H9 (cell line): ENCODE measurements at regions not wholly inside any gene's neighbourhood (a gene's known extent, or its start where the extent isn't known, plus 50 kb on each side); places are given as distances from the start of the nearest gene placed in this dataset.

Source experiments
- DNase-seq: peaks from one replicate; pipeline ENCODE4 v3.0.0-alpha.2; 2017
- H2AFZ ChIP-seq: one replicate; pipeline ENCODE4 v1.6.1; 2013; ENCODE audit warnings: mild to moderate bottlenecking, low read length, control low read depth, moderate library complexity
- H2AK5ac ChIP-seq: 2 replicates; pipeline ENCODE4 v1.6.1; 2013; ENCODE audit warnings: low read length, control low read depth, mixed read lengths; ENCODE audit not compliant: insufficient read length
- H2BK120ac ChIP-seq: one replicate; pipeline ENCODE4 v1.6.1; 2013; ENCODE audit warnings: low read depth, mild to moderate bottlenecking, low read length, control low read depth, inconsistent platforms; ENCODE audit not compliant: poor library complexity, severe bottlenecking
- H2BK12ac ChIP-seq: 2 replicates; pipeline ENCODE4 v1.6.1; 2013; ENCODE audit warnings: low read length, control low read depth, mixed read lengths, low read depth; ENCODE audit not compliant: insufficient read length
- H2BK15ac ChIP-seq: 2 replicates; pipeline ENCODE4 v1.6.1; 2013; ENCODE audit warnings: low read depth, low read length, control low read depth
- H2BK20ac ChIP-seq: one replicate; pipeline ENCODE4 v1.6.1; 2013; ENCODE audit warnings: low read depth, mild to moderate bottlenecking, low read length, control low read depth, inconsistent platforms; ENCODE audit not compliant: poor library complexity, severe bottlenecking
- H2BK5ac ChIP-seq: 2 replicates; pipeline ENCODE4 v1.6.1; 2013; ENCODE audit warnings: low read length, control low read depth, mixed read lengths; ENCODE audit not compliant: insufficient read length
- H3K14ac ChIP-seq: 2 replicates; pipeline ENCODE4 v1.6.1; 2013; ENCODE audit warnings: low read length, control low read depth; ENCODE audit not compliant: insufficient read depth
- H3K18ac ChIP-seq: 2 replicates; pipeline ENCODE4 v1.6.1; 2013; ENCODE audit warnings: low read depth, mild to moderate bottlenecking, mixed read lengths, low read length, control low read depth; ENCODE audit not compliant: insufficient read length
- H3K23ac ChIP-seq: 2 replicates; pipeline ENCODE4 v1.6.1; 2013; ENCODE audit warnings: low read length, control low read depth, mixed read lengths, low read depth; ENCODE audit not compliant: insufficient read length
- H3K23me2 ChIP-seq: 2 replicates; pipeline ENCODE4 v1.6.1; 2013; ENCODE audit warnings: low read depth, mild to moderate bottlenecking, mixed read lengths, low read length, control low read depth; ENCODE audit not compliant: insufficient read length, poor library complexity, severe bottlenecking
- H3K27ac ChIP-seq: 2 replicates; pipeline ENCODE4 v1.5.1; 2013; ENCODE audit warnings: low read length, control low read depth, mixed read lengths, low read depth; ENCODE audit not compliant: insufficient read length
- H3K27me3 ChIP-seq: 2 replicates; pipeline ENCODE4 v1.6.1; 2013; ENCODE audit warnings: low read length, control low read depth, inconsistent platforms; ENCODE audit not compliant: insufficient read depth
- H3K4ac ChIP-seq: 2 replicates; pipeline ENCODE4 v1.6.1; 2013; ENCODE audit warnings: low read depth, mild to moderate bottlenecking, control low read depth, inconsistent platforms, low read length, moderate library complexity
- H3K4me1 ChIP-seq: 2 replicates; pipeline ENCODE4 v1.6.1; 2013; ENCODE audit warnings: low read length, control low read depth, inconsistent platforms; ENCODE audit not compliant: insufficient read depth
- H3K4me2 ChIP-seq: 2 replicates; pipeline ENCODE4 v1.6.1; 2013; ENCODE audit warnings: low read length, control low read depth, mixed read lengths; ENCODE audit not compliant: insufficient read length, insufficient read depth
- H3K56ac ChIP-seq: 2 replicates; pipeline ENCODE4 v1.6.1; 2013; ENCODE audit warnings: low read depth, mild to moderate bottlenecking, mixed read lengths, low read length, control low read depth; ENCODE audit not compliant: insufficient read length
- H3K79me1 ChIP-seq: 2 replicates; pipeline ENCODE4 v1.6.1; 2013; ENCODE audit warnings: low read depth, mild to moderate bottlenecking, moderate library complexity, low read length, control low read depth, inconsistent platforms; ENCODE audit not compliant: insufficient read depth, poor library complexity, severe bottlenecking
- H3K79me2 ChIP-seq: 2 replicates; pipeline ENCODE4 v1.6.1; 2013; ENCODE audit warnings: low read length, control low read depth, inconsistent platforms; ENCODE audit not compliant: insufficient read depth
- H3K9ac ChIP-seq: 2 replicates; pipeline ENCODE4 v1.6.1; 2013; ENCODE audit warnings: low read length, control low read depth, mixed read lengths; ENCODE audit not compliant: insufficient read length; ENCODE audit errors: extremely low read depth
- H3K9me3 ChIP-seq: one replicate; pipeline ENCODE4 v1.6.1; 2013; ENCODE audit warnings: low read depth, low read length, inconsistent platforms; ENCODE audit not compliant: control insufficient read depth
- H3T11ph ChIP-seq: one replicate; pipeline ENCODE4 v1.6.1; 2013; ENCODE audit warnings: mild to moderate bottlenecking, low read length, control low read depth, inconsistent platforms
- H4K20me1 ChIP-seq: one replicate; pipeline ENCODE4 v1.6.1; 2013; ENCODE audit not compliant: control insufficient read depth, insufficient read length, insufficient read depth
- H4K5ac ChIP-seq: 2 replicates; pipeline ENCODE4 v1.6.1; 2013; ENCODE audit warnings: low read depth, mild to moderate bottlenecking, mixed read lengths, low read length, control low read depth; ENCODE audit not compliant: insufficient read length
- H4K8ac ChIP-seq: replicated peaks from 2 replicates; pipeline ENCODE4 v1.6.1; 2013; ENCODE audit warnings: low read length, control low read depth, mixed read lengths, low read depth; ENCODE audit not compliant: insufficient read length
- H4K91ac ChIP-seq: 2 replicates; pipeline ENCODE4 v1.6.1; 2013; ENCODE audit warnings: low read depth, mild to moderate bottlenecking, moderate library complexity, mixed read lengths, low read length, control low read depth; ENCODE audit not compliant: insufficient read length
- H3K27ac Mint-ChIP-seq, 3 experiments: 2 replicates in 2 of 3; 3 replicates in 1 of 3; pipeline ENCODE4 v1.8.0; 2020 to 2021; ENCODE audit warnings: mixed read lengths in 3 of 3, mild to moderate bottlenecking in 1 of 3, moderate library complexity in 1 of 3
- H3K27me3 Mint-ChIP-seq: 2 replicates; pipeline ENCODE4 v1.8.0; 2021; ENCODE audit warnings: low read depth, mild to moderate bottlenecking, moderate library complexity, mixed read lengths
- H3K36me3 Mint-ChIP-seq, 3 experiments: 2 replicates in 2 of 3; 3 replicates in 1 of 3; pipeline ENCODE4 v1.8.0; 2020 to 2021; ENCODE audit warnings: low read depth in 3 of 3, mixed read lengths in 3 of 3; ENCODE audit not compliant: insufficient read depth in 1 of 3
- H3K4me1 Mint-ChIP-seq, 2 experiments: 2 replicates each; pipeline ENCODE4 v1.8.0; 2020; ENCODE audit warnings: mixed read lengths in 2 of 2
- H3K4me3 Mint-ChIP-seq, 2 experiments: 2 replicates in 1 of 2; 3 replicates in 1 of 2; pipeline ENCODE4 v1.8.0; 2020 to 2021; ENCODE audit warnings: mild to moderate bottlenecking in 2 of 2, mixed read lengths in 2 of 2, moderate library complexity in 1 of 2
- H3K9me3 Mint-ChIP-seq, 2 experiments: 2 replicates in 1 of 2; 3 replicates in 1 of 2; pipeline ENCODE4 v1.8.0; 2020; ENCODE audit warnings: mild to moderate bottlenecking in 2 of 2, mixed read lengths in 2 of 2, moderate library complexity in 1 of 2
- WGBS: extraction: QIAGEN DNeasy Blood & Tissue Kit; methylation state at CpG from one replicate; pipeline ENCODE4 v1.1.7; 2013; ENCODE audit warnings: missing lambda C conversion rate, low lambda C conversion rate, mixed read lengths; ENCODE audit not compliant: insufficient read length; ENCODE audit errors: extremely low coverage; 5-methylcytosine and 5-hydroxymethylcytosine counted together
- TF ChIP-seq, protein P1 (sequence below): fragments of 200-600 bp; sonication (generic); conservative IDR thresholded peaks from 3 replicates; pipeline ENCODE4 v1.8.0; 2021; ENCODE audit warnings: antibody characterized with exemption, mild to moderate bottlenecking

- Histone ChIP-seq H3K23me2 (no peaks in the 10 kb centered on the region), H2BK15ac (no peak overlapping the region), H3K79me1 (no peaks in the 10 kb centered on the region), H4K8ac (no peak overlapping the region), H3K9me3 (no peaks in the 10 kb centered on the region), H2AFZ (no peak overlapping the region), H4K91ac (no peak overlapping the region), H2BK12ac (no peak overlapping the region), H3K23ac (no peak overlapping the region), H3K27ac (no peak overlapping the region), H3K27me3 (no peaks in the 10 kb centered on the region), H3K79me2 (no peaks in the 10 kb centered on the region), H3K4me1 (no peaks in the 10 kb centered on the region), H4K20me1 (no peaks in the 10 kb centered on the region), H3K14ac (no peak overlapping the region), H3K9ac (no peak overlapping the region), H3K18ac (no peak overlapping the region), H2BK5ac (no peak overlapping the region), H2BK120ac (no peak overlapping the region), H2AK5ac (no peak overlapping the region), H3T11ph (no peak overlapping the region), H3K4me2 (no peak overlapping the region), H2BK20ac (no peak overlapping the region), H4K5ac (no peak overlapping the region), H3K4ac (no peak overlapping the region), H3K56ac (no peak overlapping the region)
- TF ChIP-seq, protein P1, sequence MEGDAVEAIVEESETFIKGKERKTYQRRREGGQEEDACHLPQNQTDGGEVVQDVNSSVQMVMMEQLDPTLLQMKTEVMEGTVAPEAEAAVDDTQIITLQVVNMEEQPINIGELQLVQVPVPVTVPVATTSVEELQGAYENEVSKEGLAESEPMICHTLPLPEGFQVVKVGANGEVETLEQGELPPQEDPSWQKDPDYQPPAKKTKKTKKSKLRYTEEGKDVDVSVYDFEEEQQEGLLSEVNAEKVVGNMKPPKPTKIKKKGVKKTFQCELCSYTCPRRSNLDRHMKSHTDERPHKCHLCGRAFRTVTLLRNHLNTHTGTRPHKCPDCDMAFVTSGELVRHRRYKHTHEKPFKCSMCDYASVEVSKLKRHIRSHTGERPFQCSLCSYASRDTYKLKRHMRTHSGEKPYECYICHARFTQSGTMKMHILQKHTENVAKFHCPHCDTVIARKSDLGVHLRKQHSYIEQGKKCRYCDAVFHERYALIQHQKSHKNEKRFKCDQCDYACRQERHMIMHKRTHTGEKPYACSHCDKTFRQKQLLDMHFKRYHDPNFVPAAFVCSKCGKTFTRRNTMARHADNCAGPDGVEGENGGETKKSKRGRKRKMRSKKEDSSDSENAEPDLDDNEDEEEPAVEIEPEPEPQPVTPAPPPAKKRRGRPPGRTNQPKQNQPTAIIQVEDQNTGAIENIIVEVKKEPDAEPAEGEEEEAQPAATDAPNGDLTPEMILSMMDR: no peak
- Mint-ChIP-seq H3K27me3 (peaks cover 2% of the 10 kb centered on the region; the same call in 1 of the 2 replicates), H3K4me3 (no peak overlapping the region), H3K4me1 (peaks cover 4 to 8% of the 10 kb centered on the region in 2 experiments), H3K36me3 (peaks cover 0 to 5% (median 0%) of the 10 kb centered on the region in 3 experiments; a peak in 1 of 7 replicates), H3K27ac (no peak overlapping the region), H3K9me3 (peaks cover 0 to 5% of the 10 kb centered on the region in 2 experiments; a peak in 1 of 5 replicates)
- WGBS: no CpG with 5 or more reads among the region's 7 CpGs
- no peak for DNase-seq
Observed at GRCh38 chr11:32267679-32268187, 167.6 kb downstream of the WT1 start.
